K562 (cell line): ENCODE measurements at regions not wholly inside any gene's neighbourhood (a gene's known extent, or its start where the extent isn't known, plus 50 kb on each side); places are given as distances from the start of the nearest gene placed in this dataset.

ENCODE experiments used
- ATAC-seq: fragments of 200-7000 bp; cut with Tn5 transposase; 3 replicates; pipeline ENCODE4 v1.9.1; 2020; ENCODE audit warnings: moderate library complexity
- BruUV-seq: library from RNA; stranded (reverse); fragments of 400-500 nt; replicated peaks from 2 replicates; lab custom pipeline; 2021; lab: Mats Ljungman, UMichigan
- CTCF ChIA-PET: fragments of 300-600 bp; formaldehyde crosslinking; extraction: SDS; loops from one replicate; lab custom pipeline; 2021; ENCODE audit warnings: low intra/inter-chr PET ratio; lab: Yijun Ruan, JAX
- POLR2A ChIA-PET: fragments of 300-600, 350-650 bp; sonication (Branson Sonifier 250); formaldehyde crosslinking; extraction: SDS; loops from one replicate; lab custom pipeline; 2021; ENCODE audit warnings: antibody characterized with exemption, inconsistent platforms; lab: Yijun Ruan, JAX
- DNase-seq, 4 experiments: peaks; one replicate each; pipeline versions ENCODE4 v3.0.0 to v3.0.0-alpha.2; 2011 to 2018; ENCODE audit warnings: low spot score in 3 of 4, mixed read lengths in 3 of 4; ENCODE audit errors: extremely low read depth in 1 of 4
- FAIRE-seq: peaks from 2 replicates; lab custom pipeline; 2011; peaks lifted over from hg19 to GRCh38; lab: Jason Lieb, UNC
- H2AFZ ChIP-seq: 2 replicates; pipeline ENCODE4 v1.6.0; 2011; ENCODE audit warnings: low read depth, low read length, control low read depth, inconsistent platforms
- H3K27ac ChIP-seq: fragments of 200-600 bp; 3 replicates; pipeline ENCODE4 v1.8.0; 2011; ENCODE audit warnings: low read depth, mild to moderate bottlenecking, control low read depth, inconsistent platforms, low read length, moderate library complexity, mixed read lengths; ENCODE audit errors: extremely low read depth
- H3K27me3 ChIP-seq, 2 experiments: fragments of 300-600 bp in 1 of 2; 2 replicates in 1 of 2; 3 replicates in 1 of 2; pipeline versions ENCODE4 v1.6.0 to v1.8.0; 2011; ENCODE audit warnings: inconsistent platforms in 2 of 2, low read length in 2 of 2, mild to moderate bottlenecking in 1 of 2, mixed read lengths in 1 of 2, moderate library complexity in 1 of 2; ENCODE audit not compliant: control insufficient read depth in 2 of 2, insufficient read depth in 2 of 2
- H3K36me3 ChIP-seq: fragments of 300-600 bp; 3 replicates; pipeline ENCODE4 v1.8.0; 2011; ENCODE audit warnings: mild to moderate bottlenecking, low read length, inconsistent platforms; ENCODE audit not compliant: control insufficient read depth, insufficient read depth
- H3K4me1 ChIP-seq, 2 experiments: fragments of 200-600 bp in 1 of 2; replicated peaks in 1 of 2; 2 replicates in 1 of 2; 3 replicates in 1 of 2; pipeline versions ENCODE4 v1.5.1 to v1.8.0; 2011; ENCODE audit warnings: inconsistent platforms in 2 of 2, low read length in 2 of 2, mild to moderate bottlenecking in 1 of 2, mixed read lengths in 1 of 2, moderate library complexity in 1 of 2; ENCODE audit not compliant: control insufficient read depth in 2 of 2, insufficient read depth in 2 of 2
- H3K4me2 ChIP-seq: 2 replicates; pipeline ENCODE4 v1.6.1; 2011; ENCODE audit warnings: low read length, control low read depth, inconsistent platforms, mixed read lengths; ENCODE audit not compliant: insufficient read depth
- H3K4me3 ChIP-seq: fragments of 200-600 bp; sonication (generic), shearing (Covaris generic); 2 replicates; pipeline ENCODE4 v1.5.1; 2016; ENCODE audit warnings: control low read depth, inconsistent platforms
- H3K79me2 ChIP-seq: fragments of 200-600 bp; 3 replicates; pipeline ENCODE4 v1.8.0; 2011; ENCODE audit warnings: low read length, inconsistent platforms; ENCODE audit not compliant: control insufficient read depth, insufficient read depth
- H3K9ac ChIP-seq, 2 experiments: 2 replicates each; pipeline versions ENCODE4 v1.6.0 to v1.6.1; 2011; ENCODE audit warnings: low read depth in 2 of 2, low read length in 2 of 2, control low read depth in 1 of 2, inconsistent platforms in 1 of 2, mild to moderate bottlenecking in 1 of 2, mixed read lengths in 1 of 2; ENCODE audit not compliant: insufficient read depth in 1 of 2
- H3K9me1 ChIP-seq: one replicate; pipeline ENCODE4 v1.6.0; 2011; ENCODE audit warnings: inconsistent platforms, mild to moderate bottlenecking, low read length, moderate library complexity; ENCODE audit not compliant: control insufficient read depth, insufficient read depth
- H3K9me3 ChIP-seq: replicated peaks from 2 replicates; pipeline ENCODE4 v1.5.1; 2011; ENCODE audit warnings: low read depth, low read length, inconsistent platforms; ENCODE audit not compliant: control insufficient read depth, insufficient read depth
- H4K20me1 ChIP-seq: replicated peaks from 2 replicates; pipeline ENCODE4 v1.6.1; 2011; ENCODE audit warnings: low read length, inconsistent platforms, mixed read lengths; ENCODE audit not compliant: control insufficient read depth, insufficient read depth
- CEBPG ChIP-seq, 3 experiments: fragments of 200-800 bp in 1 of 3; sonication (Bioruptor generic) in 1 of 3; sonication (generic) in 1 of 3; formaldehyde crosslinking in 1 of 3; IDR thresholded peaks in 2 of 3; conservative IDR thresholded peaks in 1 of 3; 2 replicates each; pipeline versions ENCODE4 v1.6.1 to v1.8.0; 2016 to 2022; ENCODE audit warnings: missing compliant biosample characterization in 2 of 3, missing genetic modification characterization in 2 of 3, mild to moderate bottlenecking in 1 of 3, missing genetic modification reagents in 1 of 3
- CXXC5 ChIP-seq: fragments of 250-450 bp; sonication (Bioruptor Pico); IDR thresholded peaks from 2 replicates; pipeline ENCODE4 v1.8.0; 2022; ENCODE audit warnings: inconsistent platforms, mild to moderate bottlenecking, moderate library complexity
- FOSL1 ChIP-seq: fragments of 200-800 bp; sonication (Bioruptor generic); conservative IDR thresholded peaks from 2 replicates; pipeline ENCODE4 v1.6.1; 2016; ENCODE audit warnings: missing genetic modification characterization, missing compliant biosample characterization
- NR2C1 ChIP-seq, 2 experiments: fragments of 450-650 bp; IDR thresholded peaks; 2 replicates each; pipeline ENCODE4 v1.6.1; 2017; ENCODE audit warnings: mild to moderate bottlenecking in 2 of 2, antibody characterized with exemption in 1 of 2, inconsistent platforms in 1 of 2, missing compliant biosample characterization in 1 of 2, missing genetic modification characterization in 1 of 2
- NR2C2 ChIP-seq, 2 experiments: fragments of 200-800 bp in 1 of 2; sonication (Bioruptor generic) in 1 of 2; sonication (generic) in 1 of 2; formaldehyde crosslinking in 1 of 2; IDR thresholded peaks; 2 replicates each; pipeline versions ENCODE4 v1.6.1 to v1.8.0; 2016 to 2022; ENCODE audit warnings: mild to moderate bottlenecking in 1 of 2, missing compliant biosample characterization in 1 of 2, missing genetic modification characterization in 1 of 2, missing genetic modification reagents in 1 of 2
- ZNF133 ChIP-seq: fragments of 250-450 bp; sonication (Bioruptor Pico); IDR thresholded peaks from 2 replicates; pipeline ENCODE4 v1.4.0; 2020; ENCODE audit warnings: mild to moderate bottlenecking
- WGBS: fragments of 100-300 bp; shearing (Covaris generic); methylation state at CpG from one replicate; pipeline ENCODE4 v1.1.6; 2016; ENCODE audit warnings: low coverage, mixed read lengths; ENCODE audit not compliant: insufficient coverage; ENCODE audit errors: missing lambda C conversion rate; 5-methylcytosine and 5-hydroxymethylcytosine counted together
- in situ Hi-C: fragments of 300-500 bp; cut with MboI; formaldehyde crosslinking; loops from 4 replicates; pipeline ENCODE4 v1.15.0; 2018; ENCODE audit warnings: inconsistent platforms, mixed read lengths
- intact Hi-C: fragments of 100-400 bp; cut with micrococcal nuclease; formaldehyde crosslinking; loops from 2 replicates; pipeline ENCODE4 v1.14.2; 2022
- TF ChIP-seq, protein P1 (sequence below): fragments of 250-450 bp; sonication (Bioruptor Pico); IDR thresholded peaks from 2 replicates; pipeline ENCODE4 v1.6.1; 2021; ENCODE audit warnings: mild to moderate bottlenecking

DNA sequence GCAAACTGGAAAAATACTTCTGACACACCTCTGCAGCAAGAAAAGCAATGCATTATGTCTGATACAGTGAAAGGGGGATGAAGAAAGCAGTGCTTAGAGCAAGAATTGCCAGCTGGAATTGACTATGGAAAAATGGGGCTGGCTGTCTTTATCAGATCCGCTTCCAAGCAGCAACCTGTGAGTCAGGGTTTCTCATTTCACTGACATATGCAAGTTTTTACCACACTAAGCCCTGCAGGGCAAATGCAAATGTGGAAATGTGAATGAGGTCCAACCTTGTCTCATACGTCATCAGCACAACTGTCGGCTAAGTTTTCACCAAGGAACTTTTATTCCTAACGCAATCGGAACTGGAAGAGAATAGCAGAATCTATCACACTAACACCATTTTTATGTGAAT is 172.5 kb upstream of the GADL1 start:
- Histone ChIP-seq H3K9me1 (no peaks in the 10 kb centered on the region), H3K79me2 (no peaks in the 10 kb centered on the region), H3K36me3 (no peaks in the 10 kb centered on the region), H3K4me2 (no peak overlapping the region), H2AFZ (no peak overlapping the region), H3K4me1 (no peaks in the 10 kb centered on the region), H3K27ac (no peak overlapping the region), H3K9ac (no peak overlapping the region), H4K20me1 (no peaks in the 10 kb centered on the region), H3K9me3 (no peaks in the 10 kb centered on the region), H3K4me3 (no peak overlapping the region), H3K27me3 (no peaks in the 10 kb centered on the region)
- ATAC-seq (no peak), DNase-seq (peak in 1 of 4 experiments; percentile 28), FAIRE-seq (no peak)
- no peak for TF ChIP-seq NR2C1 (IDR thresholded peaks at IDR 0.05)
- no peak for TF ChIP-seq NR2C1 (tag; IDR thresholded peaks at IDR 0.05)
- TF ChIP-seq FOSL1 (tag) = peak; percentile 79
- WGBS = 3% methylated on average over 5 of the region's 5 CpGs
- CTCF ChIA-PET = no interaction called here
- no TSS peak for BruUV-seq
- POLR2A ChIA-PET = interaction anchor here (0.6 kb wide), 1 partner anchor 10 kb away, joined by 3 read pairs; no protein-coding TSS in a partner anchor
- intact Hi-C loops (no loop called here), in situ Hi-C loops (no loop called here)

- in situ Hi-C loops = no loop called here
- Histone ChIP-seq H2AFZ (no peak overlapping the region), H3K4me3 (no peak overlapping the region), H3K9ac (no peak overlapping the region), H3K4me1 (no peaks in the 10 kb centered on the region; a peak in 2 of 5 replicates), H3K9me1 (no peaks in the 10 kb centered on the region), H4K20me1 (no peaks in the 10 kb centered on the region), H3K9me3 (no peaks in the 10 kb centered on the region), H3K79me2 (no peaks in the 10 kb centered on the region), H3K36me3 (no peaks in the 10 kb centered on the region)
- BruUV-seq = no TSS peak
- ATAC-seq (no peak), DNase-seq (no peak)
- no peak for TF ChIP-seq NR2C2 (CRISPR knock-in tag; IDR thresholded peaks at IDR 0.05)
- peak; percentile 38; the same call in 1 of the 2 replicates for TF ChIP-seq NR2C2 (tag; IDR thresholded peaks at IDR 0.05)
- TF ChIP-seq, protein P1, sequence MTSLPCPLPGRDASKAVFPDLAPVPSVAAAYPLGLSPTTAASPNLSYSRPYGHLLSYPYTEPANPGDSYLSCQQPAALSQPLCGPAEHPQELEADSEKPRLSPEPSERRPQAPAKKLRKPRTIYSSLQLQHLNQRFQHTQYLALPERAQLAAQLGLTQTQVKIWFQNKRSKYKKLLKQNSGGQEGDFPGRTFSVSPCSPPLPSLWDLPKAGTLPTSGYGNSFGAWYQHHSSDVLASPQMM = no peak
- no peak for TF ChIP-seq CEBPG (CRISPR knock-in tag; IDR thresholded peaks at IDR 0.05)
- TF ChIP-seq CEBPG (tag; conservative IDR thresholded peaks at IDR 0.05 in 1 of 2, IDR thresholded peaks at IDR 0.05 in 1 of 2) = peak in 1 of 2 experiments; percentile 45; a peak in 1 of 4 replicates
- TF ChIP-seq CXXC5 (CRISPR knock-in tag) = 0 out of 2 replicates have a peak, but pooled peaks have one; percentile 27
- no peak for TF ChIP-seq ZNF133 (CRISPR knock-in tag)
- TF ChIP-seq, all 486 proteins: peak for 3
- ChIA-PET CTCF (no interaction called here), POLR2A (no interaction called here)
- Histone ChIP-seq H3K27ac (no peak overlapping the region), H3K4me2 (no peak overlapping the region), H3K27me3 (no peaks in the 10 kb centered on the region)
- intact Hi-C loops = no loop called here
- WGBS = 6% methylated on average over 2 of the region's 2 CpGs
- no peak for FAIRE-seq
Measured at GRCh38 chr3:31075471-31075870, 181.0 kb upstream of the GADL1 start.
